ENCODE measurements at regions not wholly inside any gene's neighbourhood (a gene's known extent, or its start where the extent isn't known, plus 50 kb on each side); places are given as distances from the start of the nearest gene placed in this dataset.

- Mint-ChIP-seq H3K36me3 (ENCODE audit: low read depth) (no peaks in the 10 kb centered on the region), H3K9me3 (peaks cover 6% of the 10 kb centered on the region), H3K27ac (no peak overlapping the region), H3K4me1 (ENCODE audit: low read depth) (no peaks in the 10 kb centered on the region), H3K4me3 (no peak overlapping the region), H3K27me3 (no peaks in the 10 kb centered on the region)
Observed at GRCh38 chr14:39984323-39984722, 552.1 kb upstream of the FBXO33 start.

GRCh38 chr14:39977198-39977597 is 545.0 kb upstream of the FBXO33 start:
- H3K27ac Mint-ChIP-seq = no peak overlapping the region
- no peak overlapping the region for H3K4me3 Mint-ChIP-seq
- peaks cover 6% of the 10 kb centered on the region for H3K9me3 Mint-ChIP-seq

GRCh38 chr14:39974036-39974435 is 541.8 kb upstream of the FBXO33 start:
- H3K27ac Mint-ChIP-seq = no peak overlapping the region
- no peaks in the 10 kb centered on the region for H3K36me3 Mint-ChIP-seq (ENCODE audit: low read depth)
- no peaks in the 10 kb centered on the region for H3K27me3 Mint-ChIP-seq
- no peaks in the 10 kb centered on the region for H3K9me3 Mint-ChIP-seq
- no peak overlapping the region for H3K4me3 Mint-ChIP-seq
- no peaks in the 10 kb centered on the region for H3K4me1 Mint-ChIP-seq (ENCODE audit: low read depth)

More at GRCh38 chr14:39977198-39977597, 545.0 kb upstream of the FBXO33 start:
- Mint-ChIP-seq H3K4me1 (ENCODE audit: low read depth) (no peaks in the 10 kb centered on the region), H3K27me3 (no peaks in the 10 kb centered on the region), H3K36me3 (ENCODE audit: low read depth) (no peaks in the 10 kb centered on the region)

- H3K27me3 Mint-ChIP-seq = no peaks in the 10 kb centered on the region
- H3K27ac Mint-ChIP-seq = no peak overlapping the region
- H3K4me1 Mint-ChIP-seq (ENCODE audit: low read depth) = no peaks in the 10 kb centered on the region
- no peak overlapping the region for H3K4me3 Mint-ChIP-seq
- peaks cover 4% of the 10 kb centered on the region for H3K9me3 Mint-ChIP-seq
- no peaks in the 10 kb centered on the region for H3K36me3 Mint-ChIP-seq (ENCODE audit: low read depth)
Observed at GRCh38 chr14:39972704-39973103, 540.5 kb upstream of the FBXO33 start.

GRCh38 chr14:39967885-39968284 is 535.7 kb upstream of the FBXO33 start:
- peaks cover 4% of the 10 kb centered on the region for H3K9me3 Mint-ChIP-seq

DNA sequence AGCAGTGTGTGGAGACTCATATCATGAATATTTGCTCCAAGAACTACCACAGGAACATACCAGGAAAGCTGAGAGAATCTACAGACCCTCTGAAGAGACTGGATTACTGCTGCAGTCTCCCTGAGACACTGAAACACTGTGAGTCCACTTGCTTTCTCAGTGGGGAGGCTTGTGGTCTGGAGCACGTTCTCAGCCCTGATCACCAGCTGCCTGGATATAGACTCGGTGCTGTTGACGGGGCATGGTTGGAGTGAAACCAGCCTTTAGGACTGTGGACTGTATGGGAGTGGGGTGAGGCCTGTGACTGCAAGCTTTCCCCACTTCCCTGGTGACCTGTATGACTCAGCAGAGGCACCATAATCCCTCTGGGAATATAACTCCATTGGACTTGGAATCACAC is 525.8 kb upstream of the FBXO33 start:
- H3K36me3 Mint-ChIP-seq (ENCODE audit: low read depth) = no peaks in the 10 kb centered on the region
- H3K27ac Mint-ChIP-seq = no peak overlapping the region
- no peaks in the 10 kb centered on the region for H3K4me1 Mint-ChIP-seq (ENCODE audit: low read depth)
- H3K9me3 Mint-ChIP-seq = peaks cover 18% of the 10 kb centered on the region
- no peaks in the 10 kb centered on the region for H3K27me3 Mint-ChIP-seq
- no peak overlapping the region for H3K4me3 Mint-ChIP-seq

More at GRCh38 chr14:39967885-39968284, 535.7 kb upstream of the FBXO33 start:
- Mint-ChIP-seq H3K27ac (no peak overlapping the region), H3K4me3 (no peak overlapping the region), H3K27me3 (no peaks in the 10 kb centered on the region), H3K4me1 (ENCODE audit: low read depth) (no peaks in the 10 kb centered on the region), H3K36me3 (ENCODE audit: low read depth) (no peaks in the 10 kb centered on the region)

DNA sequence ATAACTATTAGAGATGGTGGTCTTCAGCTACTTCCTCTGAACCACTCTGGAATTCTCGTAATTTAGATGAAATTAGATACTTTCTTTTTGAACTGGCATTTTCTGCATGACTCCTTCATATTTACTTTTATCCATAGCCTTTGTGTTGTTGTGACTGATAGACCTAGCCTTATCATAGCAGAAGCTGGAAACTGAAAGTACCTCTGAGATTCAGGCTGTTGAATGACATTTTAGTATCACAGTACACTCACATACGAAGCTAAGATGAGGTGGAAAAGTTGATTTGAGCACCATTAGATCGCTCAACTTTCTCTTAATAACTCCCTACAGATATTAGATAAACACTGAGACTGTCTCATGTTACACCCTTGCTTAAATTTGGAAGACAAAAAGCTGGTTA is 525.1 kb upstream of the FBXO33 start:
- Mint-ChIP-seq H3K27me3 (no peaks in the 10 kb centered on the region), H3K4me3 (no peak overlapping the region), H3K27ac (no peak overlapping the region), H3K36me3 (ENCODE audit: low read depth) (no peaks in the 10 kb centered on the region), H3K4me1 (ENCODE audit: low read depth) (no peaks in the 10 kb centered on the region), H3K9me3 (peaks cover 17% of the 10 kb centered on the region)

- H3K36me3 Mint-ChIP-seq (ENCODE audit: low read depth) = no peaks in the 10 kb centered on the region
- H3K9me3 Mint-ChIP-seq = peaks cover 16% of the 10 kb centered on the region
- H3K4me1 Mint-ChIP-seq (ENCODE audit: low read depth) = no peaks in the 10 kb centered on the region
- H3K27me3 Mint-ChIP-seq = no peaks in the 10 kb centered on the region
- no peak overlapping the region for H3K27ac Mint-ChIP-seq
- H3K4me3 Mint-ChIP-seq = no peak overlapping the region
Observed at GRCh38 chr14:39956372-39956771, 524.1 kb upstream of the FBXO33 start.

DNA sequence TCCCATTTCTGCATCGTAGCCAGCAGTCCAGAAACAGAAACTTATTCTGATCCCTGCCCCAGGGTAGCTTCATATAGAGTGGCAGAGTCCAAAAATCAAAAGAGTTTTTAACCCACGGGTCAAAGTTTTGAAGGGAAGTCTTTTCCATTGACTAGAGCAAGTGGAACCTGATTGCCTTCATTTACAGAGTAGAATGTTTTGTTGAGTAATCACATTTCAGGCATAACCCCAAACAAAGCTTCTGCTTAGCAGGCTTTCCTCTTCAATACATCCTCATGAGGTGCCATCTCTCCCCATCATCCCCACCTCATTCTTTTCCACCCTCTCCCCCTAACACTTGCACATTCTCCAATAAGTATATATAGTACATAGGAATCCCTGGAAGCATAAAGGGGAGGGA is 516.0 kb upstream of the FBXO33 start:
- Mint-ChIP-seq H3K27ac (no peak overlapping the region), H3K27me3 (no peaks in the 10 kb centered on the region), H3K9me3 (peaks cover 9% of the 10 kb centered on the region), H3K36me3 (ENCODE audit: low read depth) (no peaks in the 10 kb centered on the region), H3K4me1 (ENCODE audit: low read depth) (no peaks in the 10 kb centered on the region), H3K4me3 (no peak overlapping the region)

GRCh38 chr14:39946807-39947206 is 514.6 kb upstream of the FBXO33 start:
- H3K4me3 Mint-ChIP-seq = no peak overlapping the region
- H3K36me3 Mint-ChIP-seq (ENCODE audit: low read depth) = no peaks in the 10 kb centered on the region
- no peak overlapping the region for H3K27ac Mint-ChIP-seq
- peaks cover 9% of the 10 kb centered on the region for H3K9me3 Mint-ChIP-seq
- no peaks in the 10 kb centered on the region for H3K27me3 Mint-ChIP-seq
- H3K4me1 Mint-ChIP-seq (ENCODE audit: low read depth) = no peaks in the 10 kb centered on the region

DNA sequence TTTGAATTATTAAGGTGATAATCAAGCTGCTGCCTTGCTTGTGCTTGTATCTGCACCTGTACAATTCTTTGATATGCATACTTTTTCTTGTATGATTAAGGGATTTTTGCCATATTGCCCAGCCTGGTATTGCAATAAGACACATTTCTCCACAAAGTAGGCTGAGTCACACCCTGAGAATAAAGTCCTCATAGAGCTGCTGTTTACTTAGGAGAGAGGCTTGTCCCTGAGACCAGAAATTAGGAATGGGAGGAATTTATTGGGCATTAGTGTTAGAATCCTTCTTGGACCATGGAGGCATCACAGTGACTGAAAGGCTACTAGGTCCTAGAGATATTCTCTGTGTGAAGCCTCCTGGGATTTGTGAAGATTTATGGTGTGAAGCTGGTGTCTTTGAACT is 506.8 kb upstream of the FBXO33 start:
- H3K27ac Mint-ChIP-seq = no peak overlapping the region

DNA sequence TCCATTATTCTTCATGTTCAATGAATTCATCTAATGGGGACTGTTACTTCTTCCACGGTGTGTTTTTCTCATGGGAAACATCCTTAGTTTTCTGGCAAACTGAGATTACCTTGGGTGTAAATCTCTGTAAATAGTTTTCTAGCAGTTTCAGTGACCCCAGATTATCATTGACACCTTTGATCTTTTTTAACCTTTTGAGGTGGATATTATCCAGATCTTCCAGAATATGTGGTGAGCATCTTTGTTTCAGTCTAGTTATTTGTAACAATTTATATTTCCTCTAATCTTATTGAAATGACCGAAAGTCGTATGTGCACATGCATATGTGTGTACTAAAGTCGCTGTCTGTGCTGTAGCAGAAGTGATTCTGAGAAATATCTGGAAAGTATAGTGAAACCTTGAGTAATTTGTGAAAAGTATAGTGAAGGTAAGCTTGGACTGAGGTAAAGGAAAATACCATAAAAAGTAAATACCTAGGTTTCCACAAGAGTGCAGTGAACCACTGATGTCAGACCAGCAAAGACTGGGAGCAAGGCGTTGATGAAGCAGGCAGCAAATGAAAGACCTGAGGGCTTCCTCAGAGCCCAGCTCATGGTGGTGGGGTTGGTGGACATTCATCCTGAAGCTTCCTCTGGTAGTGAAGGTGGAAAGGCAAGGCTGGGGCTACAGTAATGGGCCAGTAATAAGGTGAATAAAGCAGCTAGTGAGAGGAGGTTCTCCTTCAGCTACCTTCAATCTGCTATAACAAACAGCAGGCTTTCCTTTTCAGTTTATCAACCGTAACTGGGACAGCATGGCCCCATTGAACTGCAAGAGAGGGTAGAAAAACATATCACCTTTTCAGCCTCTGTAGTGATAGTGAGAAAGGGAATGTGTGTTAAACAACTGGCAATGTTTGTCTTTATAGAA is 480.2 kb upstream of the FBXO33 start:
- Mint-ChIP-seq H3K4me3 (no peak overlapping the region), H3K27me3 (no peaks in the 10 kb centered on the region), H3K36me3 (ENCODE audit: low read depth) (no peaks in the 10 kb centered on the region), H3K9me3 (no peaks in the 10 kb centered on the region), H3K27ac (no peak overlapping the region), H3K4me1 (ENCODE audit: low read depth) (no peaks in the 10 kb centered on the region)

More for the DNA sequence above, 506.8 kb upstream of the FBXO33 start:
- Mint-ChIP-seq H3K9me3 (peaks cover 7% of the 10 kb centered on the region), H3K4me3 (no peak overlapping the region), H3K4me1 (ENCODE audit: low read depth) (no peaks in the 10 kb centered on the region), H3K36me3 (ENCODE audit: low read depth) (no peaks in the 10 kb centered on the region), H3K27me3 (no peaks in the 10 kb centered on the region)

DNA sequence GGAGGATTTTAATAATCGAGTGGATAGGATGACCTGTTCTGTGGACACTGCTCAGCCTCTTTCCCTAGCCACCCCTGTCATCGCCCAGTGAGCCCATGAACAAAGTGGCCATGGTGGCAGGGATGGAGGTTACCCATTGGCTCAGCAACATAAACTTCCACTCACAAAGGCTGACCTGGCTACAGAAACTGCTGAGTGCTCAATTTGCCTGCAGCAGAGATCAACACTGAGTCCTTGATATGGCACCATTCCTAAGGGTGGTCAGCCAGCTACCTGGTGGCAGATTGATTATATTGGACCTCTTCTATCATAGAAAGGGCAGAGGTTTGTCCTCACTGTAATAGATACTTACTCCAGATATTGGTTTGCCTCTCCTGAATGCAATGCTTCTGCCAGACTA is 465.4 kb upstream of the FBXO33 start:
- Mint-ChIP-seq H3K4me3 (no peak overlapping the region), H3K36me3 (ENCODE audit: low read depth) (no peaks in the 10 kb centered on the region), H3K9me3 (peaks cover 13% of the 10 kb centered on the region), H3K4me1 (ENCODE audit: low read depth) (no peaks in the 10 kb centered on the region), H3K27me3 (no peaks in the 10 kb centered on the region), H3K27ac (no peak overlapping the region)

DNA sequence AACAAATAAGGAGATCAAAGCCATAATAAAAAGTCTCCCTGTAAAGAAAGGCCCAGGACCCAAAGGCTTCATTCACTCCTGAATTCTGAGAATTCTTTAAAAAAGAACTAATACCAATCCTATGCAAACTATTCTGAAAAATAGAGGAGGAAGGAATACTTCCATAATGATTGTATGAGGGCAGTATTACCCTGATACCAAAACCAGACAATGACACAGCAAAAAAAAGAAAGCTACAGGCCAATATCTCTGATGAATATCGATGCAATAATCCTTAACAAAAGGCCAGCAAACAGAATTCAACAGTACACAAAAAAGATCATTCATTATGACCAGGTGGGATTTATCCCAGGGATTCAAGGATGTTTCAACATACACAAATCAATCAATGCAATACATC is 457.8 kb upstream of the FBXO33 start:
- peaks cover 20% of the 10 kb centered on the region for H3K9me3 Mint-ChIP-seq
- no peak overlapping the region for H3K4me3 Mint-ChIP-seq
- H3K4me1 Mint-ChIP-seq (ENCODE audit: low read depth) = no peaks in the 10 kb centered on the region
- no peaks in the 10 kb centered on the region for H3K27me3 Mint-ChIP-seq
- no peaks in the 10 kb centered on the region for H3K36me3 Mint-ChIP-seq (ENCODE audit: low read depth)
- H3K27ac Mint-ChIP-seq = no peak overlapping the region

GRCh38 chr14:39884091-39884490 is 451.9 kb upstream of the FBXO33 start:
- no peak overlapping the region for H3K27ac Mint-ChIP-seq
- H3K4me1 Mint-ChIP-seq (ENCODE audit: low read depth) = no peaks in the 10 kb centered on the region
- H3K9me3 Mint-ChIP-seq = peaks cover 10% of the 10 kb centered on the region
- no peaks in the 10 kb centered on the region for H3K27me3 Mint-ChIP-seq
- no peaks in the 10 kb centered on the region for H3K36me3 Mint-ChIP-seq (ENCODE audit: low read depth)
- no peak overlapping the region for H3K4me3 Mint-ChIP-seq

GRCh38 chr14:39880965-39881364 is 448.7 kb upstream of the FBXO33 start:
- no peak overlapping the region for H3K27ac Mint-ChIP-seq
- H3K4me3 Mint-ChIP-seq = no peak overlapping the region
- no peaks in the 10 kb centered on the region for H3K4me1 Mint-ChIP-seq (ENCODE audit: low read depth)
- no peaks in the 10 kb centered on the region for H3K36me3 Mint-ChIP-seq (ENCODE audit: low read depth)
- no peaks in the 10 kb centered on the region for H3K27me3 Mint-ChIP-seq
- H3K9me3 Mint-ChIP-seq = peaks cover 3% of the 10 kb centered on the region
